8988T (cell line): ENCODE measurements at regions not wholly inside any gene's neighbourhood (a gene's known extent, or its start where the extent isn't known, plus 50 kb on each side); places are given as distances from the start of the nearest gene placed in this dataset.

Experiments
- DNase-seq: peaks from one replicate; pipeline ENCODE4 v3.0.0; 2011

DNA sequence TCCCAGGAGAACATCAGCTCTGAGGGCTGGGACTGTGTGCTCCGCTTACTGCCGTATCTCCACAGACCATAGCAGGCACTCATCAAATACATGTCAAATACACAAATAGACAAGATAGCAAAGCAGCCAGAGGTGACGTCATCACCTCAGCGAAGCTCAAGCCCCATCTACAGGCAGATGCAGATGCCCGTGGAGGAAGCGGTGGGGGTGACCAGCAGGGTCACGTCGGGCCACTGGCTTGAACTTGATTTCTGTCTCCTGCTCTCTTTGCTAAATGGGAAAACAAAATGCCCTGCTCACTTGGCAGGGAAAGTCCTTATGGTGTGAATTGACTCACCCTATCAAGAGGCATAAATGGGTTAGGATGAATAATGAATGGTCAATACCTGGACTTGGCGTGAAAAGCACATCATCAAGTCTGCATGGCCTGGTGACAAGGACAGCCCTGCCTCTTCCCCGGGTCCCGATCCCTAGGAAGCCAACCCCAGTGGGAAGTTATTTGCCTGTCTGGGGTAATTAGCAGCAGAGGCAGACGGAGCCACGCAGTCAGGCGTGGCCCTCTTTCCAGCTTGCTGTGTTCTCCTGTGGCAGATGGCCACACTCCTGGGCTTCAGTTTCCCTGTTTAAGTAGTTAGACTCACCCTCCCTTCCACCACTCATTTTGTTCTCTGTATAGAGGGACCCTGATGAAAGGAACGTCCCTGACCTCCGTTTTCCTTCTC, 536.0 kb downstream of the NPHP4 start:
- no peak for DNase-seq

DNA sequence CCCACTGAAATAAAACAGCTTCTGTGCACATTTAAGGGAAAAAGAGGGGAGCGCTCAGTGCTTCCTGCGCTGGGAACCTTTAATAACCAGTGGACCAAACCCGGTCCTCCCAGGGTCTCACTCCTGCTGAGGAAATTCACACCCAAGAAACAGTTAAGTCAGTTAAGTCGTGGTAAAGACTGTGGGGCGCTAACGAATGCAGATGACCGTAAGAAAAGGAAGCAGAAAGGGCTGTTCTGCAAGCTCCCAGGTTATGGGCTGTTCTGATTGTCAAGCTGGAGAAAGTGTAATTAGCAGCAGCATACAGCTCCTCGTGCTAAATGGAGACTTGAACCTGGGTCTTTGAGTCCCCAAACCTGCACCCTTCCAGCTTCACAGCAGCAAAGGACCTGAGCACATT, 536.6 kb downstream of the NPHP4 start:
- no peak for DNase-seq

DNA sequence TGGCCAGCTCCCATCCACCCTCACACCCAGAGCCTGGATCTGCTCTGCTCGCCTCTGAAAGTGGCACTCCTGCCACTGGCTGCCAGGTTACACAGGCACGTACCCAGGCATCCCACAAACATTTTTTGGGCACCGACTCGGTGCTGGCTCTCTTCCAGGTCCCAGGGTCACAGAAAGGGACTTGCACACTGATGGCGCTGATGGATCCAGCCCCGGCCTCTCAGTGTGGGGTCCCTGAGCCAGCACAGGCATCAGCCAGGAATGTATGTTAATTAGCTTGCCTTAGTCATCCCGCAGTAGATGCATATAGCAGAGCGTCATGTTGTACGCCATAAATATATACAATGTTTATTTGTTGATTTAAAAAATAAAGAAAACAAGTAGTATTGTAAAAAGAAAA, 537.2 kb downstream of the NPHP4 start:
- no peak for DNase-seq

DNA sequence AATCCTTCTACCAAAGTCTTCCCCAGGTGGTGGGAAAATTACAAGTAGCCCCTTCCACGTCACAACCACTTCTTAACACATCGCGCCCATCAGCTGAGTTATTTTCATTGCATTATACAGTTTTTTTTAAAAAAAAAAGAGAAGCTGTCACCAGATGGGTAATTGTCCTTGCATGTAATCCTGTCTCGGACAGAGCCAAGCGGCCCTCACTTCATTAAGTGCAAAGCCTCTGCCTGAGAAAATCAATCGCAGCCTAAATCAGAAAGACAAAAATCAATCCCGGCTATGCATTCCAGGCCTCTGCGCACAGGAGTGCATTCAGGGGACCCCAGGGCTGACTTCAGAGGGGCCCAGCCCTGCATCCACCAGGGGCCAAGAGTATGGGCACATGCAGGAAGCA, 538.9 kb downstream of the NPHP4 start:
- no peak for DNase-seq

DNA sequence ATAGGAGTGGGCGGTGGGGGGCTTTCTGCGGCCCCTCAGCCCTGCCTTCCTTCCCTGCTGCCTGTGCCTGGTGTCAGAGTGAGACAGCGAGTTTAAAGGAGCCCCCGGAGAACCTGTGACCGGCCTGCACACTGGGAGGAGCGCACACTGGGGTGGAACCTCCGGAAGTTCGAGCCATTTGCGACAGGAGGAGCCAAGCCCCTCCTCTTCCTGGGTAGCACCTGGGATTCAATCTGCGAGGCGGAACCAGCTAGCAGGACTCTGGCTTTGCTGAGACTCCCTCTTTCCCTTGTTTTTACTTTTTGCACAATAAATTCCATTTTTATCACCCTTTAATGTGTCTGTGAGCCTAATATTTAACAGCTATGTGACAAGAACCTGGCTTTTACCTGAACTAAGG, 540.6 kb downstream of the NPHP4 start:
- DNase-seq = no peak

DNA sequence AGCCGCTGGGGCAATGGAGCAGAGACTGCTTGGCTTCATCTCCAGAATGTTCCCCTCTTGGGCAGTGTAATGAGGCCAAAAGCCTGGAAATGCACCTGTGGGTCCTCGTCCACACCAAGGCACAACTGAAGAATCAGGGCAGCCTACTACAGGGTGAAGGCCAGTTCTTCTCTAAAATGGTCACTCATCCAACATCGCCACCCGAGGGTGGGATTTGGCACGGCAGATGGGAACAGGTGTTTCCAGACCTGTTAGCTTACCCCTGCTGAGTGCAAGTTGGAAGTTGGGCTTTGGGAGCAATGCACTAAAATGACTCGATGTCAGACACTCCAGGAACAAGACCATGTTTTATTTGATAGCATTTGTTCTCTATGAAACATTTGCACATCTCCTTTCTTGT, 543.7 kb downstream of the NPHP4 start:
- DNase-seq = no peak

DNA sequence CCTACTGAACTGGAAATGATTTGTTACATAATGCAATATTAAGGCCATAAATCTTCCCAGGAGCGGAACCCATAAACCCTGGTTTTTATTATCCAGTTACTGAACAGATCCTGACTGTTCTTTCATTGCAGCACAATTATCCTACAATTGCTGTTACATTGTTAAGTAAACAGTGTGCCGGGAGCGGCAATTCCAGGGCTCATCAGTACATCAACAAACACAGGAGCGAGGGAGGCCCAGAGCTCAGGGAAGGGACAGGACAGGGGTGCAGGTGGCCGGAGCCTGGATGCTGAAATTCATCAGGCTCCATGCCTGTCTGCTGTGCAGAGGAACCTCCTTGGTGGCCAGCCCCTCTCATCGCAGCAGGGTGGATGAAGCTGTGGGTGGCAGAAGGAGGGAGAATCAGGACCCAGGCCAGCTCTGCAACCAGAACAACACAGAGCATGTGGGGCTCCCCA, 544.7 kb downstream of the NPHP4 start:
- DNase-seq = no peak

DNA sequence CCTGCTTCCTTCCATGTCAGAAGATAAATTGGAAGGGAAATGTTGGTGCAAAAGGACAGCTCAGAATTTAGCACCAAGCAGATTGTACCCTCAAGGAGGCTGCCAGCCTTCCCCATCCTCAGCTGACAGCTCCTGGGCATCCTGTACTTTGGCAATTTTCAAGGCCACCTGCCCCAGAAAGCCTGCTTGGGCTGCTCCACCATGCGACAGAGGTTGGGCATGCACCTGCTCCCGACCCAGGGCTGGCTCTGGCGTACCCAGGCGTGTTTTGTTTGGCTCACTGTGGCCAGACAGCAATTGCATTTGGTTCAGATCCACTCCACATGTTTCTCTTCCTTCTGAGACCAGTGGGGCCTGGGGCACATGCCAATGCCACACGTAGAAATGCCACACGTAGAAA, 547.8 kb downstream of the NPHP4 start:
- no peak for DNase-seq

DNA sequence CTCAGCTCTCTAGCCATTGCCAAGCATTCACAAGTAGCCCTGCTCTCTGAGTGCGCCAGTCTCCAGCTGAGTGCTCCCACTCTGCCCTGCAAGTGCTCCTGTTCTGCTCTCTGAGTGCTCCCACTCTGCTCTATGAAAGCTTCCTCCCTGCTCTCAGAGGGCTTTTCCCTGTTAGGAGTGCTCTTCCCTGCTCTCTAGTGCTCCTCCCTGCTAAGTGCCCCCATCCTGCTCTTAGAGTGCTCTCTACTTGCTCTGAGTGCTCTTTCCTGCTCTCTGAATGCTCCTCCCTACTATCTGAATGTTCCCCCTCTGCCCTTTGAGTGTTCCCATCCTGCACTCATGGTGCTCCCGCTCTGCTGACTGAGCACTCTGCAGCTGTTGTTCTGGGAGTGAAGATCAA, 555.4 kb downstream of the NPHP4 start:
- DNase-seq = no peak

DNA sequence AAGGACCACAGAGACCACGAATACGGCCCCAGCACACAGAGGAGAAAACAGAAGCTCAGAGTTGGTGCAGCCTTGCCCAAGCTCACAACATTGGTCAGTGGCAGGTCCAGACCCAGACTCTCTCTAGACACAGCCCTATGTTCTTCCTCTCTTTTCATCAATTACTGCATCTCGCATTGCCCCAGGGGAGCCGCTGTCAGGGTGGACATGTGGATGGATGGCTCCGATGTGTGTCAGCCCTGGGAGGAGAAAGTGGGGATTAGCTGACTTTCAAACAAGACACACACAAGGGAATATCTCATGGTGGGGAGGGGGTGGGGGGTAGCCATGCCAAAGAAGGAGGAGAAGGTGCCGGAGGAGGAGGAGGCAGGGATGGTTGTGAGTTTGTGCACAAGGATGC, 556.8 kb downstream of the NPHP4 start:
- no peak for DNase-seq

DNA sequence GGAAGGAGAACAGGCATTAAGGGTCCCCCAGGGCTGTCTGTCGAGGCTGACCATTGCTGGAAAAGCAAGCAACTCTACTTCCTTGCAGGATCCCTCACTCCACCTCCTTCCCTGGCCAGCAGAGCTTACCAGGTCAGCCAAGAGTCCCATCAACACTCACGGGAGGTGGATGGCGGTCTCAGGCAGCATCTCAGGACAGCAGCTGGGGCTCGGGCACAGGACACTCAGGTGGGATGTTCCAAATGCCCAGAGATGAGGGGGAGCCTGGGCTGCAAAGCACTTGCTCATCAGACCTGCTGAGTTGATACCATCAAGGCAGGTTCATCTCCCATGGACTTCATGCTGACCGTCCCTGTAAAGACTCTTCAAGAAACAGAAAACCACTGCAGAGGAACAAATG, 559.8 kb downstream of the NPHP4 start:
- DNase-seq = no peak

DNA sequence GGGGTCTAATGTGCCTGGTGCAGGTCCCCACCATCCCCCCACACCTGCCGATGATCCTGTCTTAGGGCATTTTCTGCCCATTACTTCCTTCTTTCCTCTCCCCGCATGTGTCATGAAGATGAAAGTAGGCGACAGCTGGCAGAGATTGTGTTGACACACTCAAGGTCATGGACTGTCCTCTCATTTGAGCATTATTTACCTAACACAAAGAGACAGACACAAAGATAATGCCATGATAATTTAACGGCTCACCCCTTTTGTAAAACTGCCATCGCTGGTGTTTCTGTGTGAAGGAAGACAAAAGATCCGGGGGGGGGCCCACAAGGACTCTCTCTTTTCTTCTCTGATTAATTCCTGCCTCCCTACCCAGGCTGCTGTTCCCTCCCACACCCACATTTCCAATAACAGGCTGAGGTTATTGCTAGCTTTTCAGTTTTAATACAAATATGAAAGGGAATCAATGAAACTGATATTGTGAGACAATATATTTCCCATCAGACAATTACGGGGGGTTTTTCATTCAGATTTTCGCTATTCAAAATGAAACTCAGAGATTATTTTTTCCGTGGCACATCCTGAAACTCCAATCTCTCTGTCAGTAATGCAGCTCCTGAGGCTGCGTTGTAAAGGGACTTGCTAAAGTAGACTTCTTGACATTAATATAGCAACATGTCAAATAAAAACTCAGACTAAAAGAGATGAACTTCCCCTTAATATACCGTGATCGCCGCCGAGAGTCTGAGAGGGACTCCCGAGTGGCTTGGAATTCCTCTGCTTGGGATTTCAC, 561.1 kb downstream of the NPHP4 start:
- DNase-seq = no peak

DNA sequence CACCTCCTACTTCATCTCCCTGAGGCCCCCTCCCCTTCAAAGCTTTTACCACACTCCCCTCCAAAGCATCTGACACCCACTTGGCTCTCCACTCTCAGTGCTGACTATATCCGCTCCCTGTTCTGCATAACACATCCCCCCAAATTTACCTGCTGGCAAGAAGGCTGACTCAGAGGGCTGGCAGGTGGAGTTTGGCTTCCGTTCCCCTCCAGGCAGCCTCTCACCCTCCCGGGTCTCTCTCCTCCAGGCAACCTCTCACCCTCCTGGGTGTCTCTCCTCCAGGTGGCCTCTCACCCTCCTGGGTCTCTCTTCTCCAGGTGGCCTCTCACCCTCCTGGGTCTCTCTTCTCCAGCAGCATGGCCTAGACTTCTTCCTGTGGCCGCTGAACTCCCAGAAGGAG, 562.1 kb downstream of the NPHP4 start:
- no peak for DNase-seq

DNA sequence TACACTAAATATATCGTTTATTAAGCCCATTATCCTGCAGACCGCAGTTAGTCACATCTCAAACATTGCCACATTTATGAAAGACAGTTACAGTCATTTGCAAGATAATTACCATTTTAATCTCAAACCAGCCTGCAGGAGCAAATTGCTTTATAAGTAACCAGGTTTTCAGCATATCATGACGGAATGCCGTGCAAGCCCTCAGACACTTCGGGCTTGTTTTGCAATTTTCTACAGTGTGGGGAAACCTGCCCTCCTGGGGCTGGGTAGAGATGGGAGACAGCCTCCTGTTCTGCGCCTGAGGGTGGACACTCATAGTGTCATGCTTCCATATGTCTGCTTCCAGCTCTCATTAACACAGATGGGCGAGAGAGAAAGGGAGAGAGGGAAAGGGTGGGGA, 563.9 kb downstream of the NPHP4 start:
- no peak for DNase-seq

DNA sequence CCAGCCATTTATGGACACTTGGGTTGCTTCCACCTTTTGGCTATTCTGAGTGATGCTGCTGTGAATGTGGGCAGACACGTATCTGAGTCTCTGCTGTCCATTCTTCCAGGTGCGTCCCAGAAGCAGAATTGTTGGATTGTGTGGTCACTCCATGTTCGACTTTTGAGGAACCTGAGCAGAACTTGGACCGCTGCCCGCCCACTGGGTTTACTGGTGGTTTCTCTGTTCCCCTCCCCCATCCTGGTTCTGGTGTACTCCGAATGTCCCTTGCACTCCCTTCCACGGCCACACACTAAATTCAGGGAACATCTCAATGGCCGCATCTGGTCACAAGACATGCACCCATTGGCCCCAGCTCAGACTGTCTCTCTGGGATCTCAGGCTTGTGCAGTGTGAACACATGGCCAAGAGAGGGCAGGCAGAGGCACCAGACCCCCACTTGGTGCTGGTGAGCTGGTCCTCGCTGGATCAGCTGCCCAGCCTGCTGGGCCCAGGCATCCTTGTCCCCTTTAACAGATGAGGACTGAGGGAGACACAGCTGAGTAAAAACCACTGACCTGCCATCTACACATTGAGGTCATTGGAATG, 565.1 kb downstream of the NPHP4 start:
- DNase-seq = no peak

DNA sequence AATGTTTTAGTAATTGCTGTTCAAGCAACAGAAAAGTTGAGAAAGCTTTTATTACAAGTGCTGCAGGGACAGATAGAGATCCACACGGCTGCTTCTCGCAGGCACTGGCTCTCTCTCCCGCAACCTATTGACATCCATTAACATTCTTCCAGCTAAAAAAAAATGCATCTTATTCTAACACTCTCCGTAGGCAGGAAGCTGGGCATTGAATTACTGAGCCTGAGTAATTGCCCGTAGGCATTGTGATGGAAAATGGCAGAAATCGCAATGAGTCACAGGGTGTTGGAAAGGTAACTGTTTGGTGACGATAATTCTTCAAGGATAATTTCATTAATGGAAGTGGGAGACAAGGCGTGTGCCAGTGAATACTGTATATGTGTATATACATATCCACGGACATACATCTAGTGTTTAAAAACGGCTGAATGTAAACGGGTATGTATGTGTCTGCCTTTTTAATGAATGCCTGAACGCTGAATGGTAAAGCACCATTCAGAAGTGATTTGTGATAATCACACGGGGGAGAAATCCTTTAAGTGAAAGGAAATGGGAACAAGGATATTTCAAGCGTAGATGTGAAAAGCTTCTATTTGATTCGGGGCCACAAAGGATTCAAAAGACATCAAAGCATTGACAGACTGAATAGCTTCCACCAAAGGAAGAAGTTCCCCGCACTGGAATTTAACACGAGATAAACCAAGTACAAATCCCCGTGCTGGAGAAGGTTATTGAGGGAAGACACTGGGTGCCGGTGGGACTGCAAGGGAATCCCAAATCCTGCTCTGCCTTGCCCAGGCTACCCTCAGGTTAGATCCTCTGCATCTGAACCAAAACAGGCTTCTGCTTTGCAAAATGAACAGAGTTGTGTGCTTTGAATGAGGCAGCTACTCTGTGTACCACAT, 567.2 kb downstream of the NPHP4 start:
- DNase-seq = no peak

DNA sequence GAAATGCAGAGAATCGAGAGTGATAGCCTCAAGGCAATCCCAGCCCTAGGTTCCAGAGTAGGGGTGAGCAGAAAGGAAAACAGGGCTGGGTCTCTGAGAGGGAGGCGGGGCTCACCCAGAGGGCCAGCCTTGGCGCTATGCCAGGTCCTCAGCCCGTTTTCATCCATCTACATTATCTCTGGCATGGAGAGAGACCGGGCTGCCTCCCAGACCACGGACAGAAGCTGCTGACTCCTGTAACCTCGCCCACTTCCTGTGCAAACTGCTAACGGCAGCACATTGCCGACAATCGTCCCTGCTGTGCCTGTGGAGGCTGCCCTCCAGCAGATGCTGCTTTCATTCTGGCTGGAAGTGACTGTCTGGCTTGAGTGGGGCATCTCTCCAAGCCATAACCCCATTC, 569.1 kb downstream of the NPHP4 start:
- DNase-seq = no peak

DNA sequence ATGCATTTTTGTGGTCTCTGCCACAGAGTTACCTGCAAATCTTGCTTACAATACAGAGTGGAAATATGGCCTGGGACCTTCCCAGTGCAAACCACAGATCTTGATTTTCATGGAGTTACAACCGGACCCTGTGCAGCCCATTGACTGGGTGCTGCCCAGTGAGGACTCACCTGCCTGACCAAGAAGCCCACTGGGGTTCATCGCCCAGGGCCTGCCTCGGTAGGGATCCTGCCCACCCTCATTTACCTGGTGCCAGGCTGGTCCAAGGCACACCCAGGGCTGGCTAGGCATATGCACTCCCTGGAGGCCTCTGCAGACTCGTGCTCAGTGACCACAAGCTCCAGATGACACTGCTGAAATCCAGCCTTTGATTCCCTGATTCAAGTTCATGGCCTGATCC, 572.7 kb downstream of the NPHP4 start:
- no peak for DNase-seq

DNA sequence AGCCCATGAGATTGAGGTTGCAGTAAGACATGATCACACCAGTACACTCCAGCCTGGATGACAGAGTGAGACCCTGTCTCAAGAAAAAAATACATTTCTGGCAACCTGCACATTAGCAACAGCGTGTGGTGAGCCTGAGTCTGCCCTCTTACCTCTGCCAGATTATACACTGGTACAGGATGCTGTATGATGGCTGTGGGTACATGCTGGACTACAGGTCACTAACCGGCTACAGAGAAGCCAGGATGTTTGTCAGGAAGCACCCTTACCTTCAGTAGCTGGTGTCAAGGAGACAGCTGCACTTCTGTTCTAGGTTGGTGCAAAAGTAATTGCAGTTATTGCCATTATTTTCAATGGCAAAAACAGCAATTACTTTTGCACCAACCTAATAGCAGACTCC, 575.7 kb downstream of the NPHP4 start:
- DNase-seq = no peak

DNA sequence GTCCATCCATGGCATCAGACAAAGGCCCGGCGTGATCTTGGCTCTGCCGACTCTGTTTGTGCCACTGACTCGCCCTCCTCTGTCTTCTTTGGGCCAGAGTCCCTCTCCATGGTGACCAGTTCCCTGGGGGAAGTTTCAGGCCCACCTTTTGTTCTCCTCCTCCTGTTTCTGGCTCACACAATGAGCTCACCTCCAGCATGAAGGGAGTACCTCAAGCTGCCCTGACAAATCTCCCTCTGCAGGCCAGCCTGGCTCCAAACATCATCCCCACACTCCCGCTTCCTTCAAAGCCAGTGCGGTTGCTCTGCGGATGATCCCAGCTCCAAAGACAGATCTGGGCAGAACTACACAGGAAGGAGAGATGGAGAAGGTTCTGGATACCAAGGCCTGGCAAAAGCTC, 576.6 kb downstream of the NPHP4 start:
- DNase-seq = no peak

DNA sequence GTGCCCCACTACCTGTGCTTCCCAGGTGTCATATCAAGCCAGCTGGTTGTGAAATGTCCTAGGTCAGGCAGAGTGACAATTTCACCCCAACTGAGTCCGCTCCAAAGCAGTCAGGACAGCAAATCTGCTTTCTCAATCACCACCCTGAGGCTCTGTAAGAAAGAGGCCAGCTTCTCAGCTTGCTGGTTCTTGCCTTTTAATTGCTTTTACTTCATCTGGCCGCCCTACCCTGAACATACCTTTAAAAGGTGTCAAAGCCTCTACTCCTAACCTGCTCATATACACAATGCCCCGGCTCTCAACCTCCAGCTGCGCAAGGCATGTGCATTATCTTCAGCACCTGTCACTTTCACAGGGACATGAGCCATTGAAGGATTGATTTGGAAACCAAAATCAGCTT, 581.6 kb downstream of the NPHP4 start:
- no peak for DNase-seq

DNA sequence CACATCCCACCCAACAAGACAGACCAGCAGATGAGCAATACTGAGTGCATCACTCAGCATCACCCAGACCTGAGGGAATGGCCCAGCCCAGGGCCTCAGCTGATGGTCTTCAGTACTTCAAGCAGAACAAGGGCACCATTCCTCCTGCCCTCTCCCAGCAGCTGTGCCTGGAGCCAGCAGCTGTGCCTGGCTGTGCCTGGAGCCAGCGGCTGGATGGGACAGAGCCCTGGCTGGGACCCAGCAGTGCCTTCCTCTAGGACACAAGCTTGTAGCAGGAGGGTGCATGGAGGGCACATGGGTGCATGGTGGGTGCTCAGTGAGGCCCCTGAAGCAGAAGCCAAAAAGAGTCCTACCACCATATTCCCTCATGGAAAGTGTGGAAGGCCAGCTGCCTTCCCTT, 583.8 kb downstream of the NPHP4 start:
- DNase-seq = no peak

DNA sequence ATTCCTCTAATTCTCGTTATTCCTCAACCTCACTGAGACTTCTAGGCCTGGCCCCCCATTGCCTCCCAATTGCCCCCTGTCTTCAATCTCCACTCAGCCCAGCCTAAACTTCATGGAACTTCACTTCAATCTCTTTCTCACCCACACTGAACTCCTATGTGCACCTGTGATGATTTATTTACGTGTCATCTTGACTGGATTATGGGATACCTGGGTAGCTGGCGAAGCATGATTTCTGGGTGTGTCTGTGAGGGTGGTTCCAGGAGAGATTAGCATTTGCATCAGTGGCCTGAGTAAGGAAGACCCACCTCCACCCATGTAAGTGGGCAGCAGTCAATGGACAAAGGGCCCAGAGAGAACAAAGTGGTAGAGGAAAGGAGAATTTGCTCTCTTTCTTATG, 587.0 kb downstream of the NPHP4 start:
- no peak for DNase-seq
